ENCODE measurements at regions not wholly inside any gene's neighbourhood (a gene's known extent, or its start where the extent isn't known, plus 50 kb on each side); places are given as distances from the start of the nearest gene placed in this dataset.

DNA sequence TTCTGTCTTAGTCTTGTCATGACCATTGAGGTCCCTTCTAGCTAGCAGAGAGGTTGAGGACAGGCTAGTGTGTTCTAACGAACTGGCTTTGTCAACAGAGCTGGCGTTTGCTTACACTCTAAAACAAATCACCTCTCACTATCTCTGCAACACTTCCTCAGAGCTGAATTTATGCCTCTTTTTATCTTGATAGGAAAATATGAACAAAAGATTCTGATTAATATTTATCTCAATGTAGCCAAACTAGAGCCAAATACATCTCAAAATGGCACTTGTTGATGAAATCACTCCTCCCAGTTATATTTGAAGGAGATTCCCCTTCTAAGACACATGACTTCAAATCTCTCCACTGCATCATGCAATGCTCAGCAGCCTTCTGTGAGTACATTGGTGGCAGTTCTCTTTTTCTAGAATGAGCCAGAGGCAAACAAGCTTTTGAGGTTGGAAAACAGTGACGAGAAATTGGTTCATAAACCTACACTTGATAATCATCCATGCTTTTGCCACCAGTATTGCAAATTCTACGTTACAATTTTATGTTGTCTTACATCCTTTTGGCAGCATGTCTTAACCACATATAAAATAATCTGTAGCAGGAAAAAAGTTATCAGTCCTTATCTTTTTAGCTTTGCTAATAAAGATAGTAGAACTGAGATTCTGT is 615.7 kb upstream of the CITED2 start:
- H3K36me3 ChIP-seq (ENCODE audit: insufficient read depth, low read length) = no peaks in the 10 kb centered on the region
- no peak overlapping the region for H3K27ac Mint-ChIP-seq (ENCODE audit: unreplicated experiment)
- no peaks in the 10 kb centered on the region for H3K4me1 ChIP-seq (ENCODE audit: insufficient read depth, low read length)
- no peaks in the 10 kb centered on the region for H3K9me3 ChIP-seq (ENCODE audit: insufficient read depth, low read depth, low read length)
- H3K27ac ChIP-seq (ENCODE audit: low read depth, low read length) = no peak overlapping the region
- H3K4me3 Mint-ChIP-seq (ENCODE audit: unreplicated experiment) = no peak overlapping the region
- no peak for FAIRE-seq
- no peak overlapping the region for H3K9ac ChIP-seq (ENCODE audit: low read length)
- no peaks in the 10 kb centered on the region for H3K36me3 Mint-ChIP-seq (ENCODE audit: low read depth, unreplicated experiment)
- H3K27me3 Mint-ChIP-seq (ENCODE audit: low read depth, unreplicated experiment) = no peaks in the 10 kb centered on the region
- H4K20me1 ChIP-seq (ENCODE audit: insufficient read depth, low read length) = no peaks in the 10 kb centered on the region
- no peak overlapping the region for H2AFZ ChIP-seq (ENCODE audit: low read depth, low read length)
- H3K9me3 Mint-ChIP-seq (ENCODE audit: unreplicated experiment) = peaks cover 7% of the 10 kb centered on the region
- TF ChIP-seq, protein P1, sequence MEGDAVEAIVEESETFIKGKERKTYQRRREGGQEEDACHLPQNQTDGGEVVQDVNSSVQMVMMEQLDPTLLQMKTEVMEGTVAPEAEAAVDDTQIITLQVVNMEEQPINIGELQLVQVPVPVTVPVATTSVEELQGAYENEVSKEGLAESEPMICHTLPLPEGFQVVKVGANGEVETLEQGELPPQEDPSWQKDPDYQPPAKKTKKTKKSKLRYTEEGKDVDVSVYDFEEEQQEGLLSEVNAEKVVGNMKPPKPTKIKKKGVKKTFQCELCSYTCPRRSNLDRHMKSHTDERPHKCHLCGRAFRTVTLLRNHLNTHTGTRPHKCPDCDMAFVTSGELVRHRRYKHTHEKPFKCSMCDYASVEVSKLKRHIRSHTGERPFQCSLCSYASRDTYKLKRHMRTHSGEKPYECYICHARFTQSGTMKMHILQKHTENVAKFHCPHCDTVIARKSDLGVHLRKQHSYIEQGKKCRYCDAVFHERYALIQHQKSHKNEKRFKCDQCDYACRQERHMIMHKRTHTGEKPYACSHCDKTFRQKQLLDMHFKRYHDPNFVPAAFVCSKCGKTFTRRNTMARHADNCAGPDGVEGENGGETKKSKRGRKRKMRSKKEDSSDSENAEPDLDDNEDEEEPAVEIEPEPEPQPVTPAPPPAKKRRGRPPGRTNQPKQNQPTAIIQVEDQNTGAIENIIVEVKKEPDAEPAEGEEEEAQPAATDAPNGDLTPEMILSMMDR (IDR thresholded peaks at IDR 0.05; ENCODE audit: insufficient read depth, low read depth, low read length) = no peak
- no peak for TF ChIP-seq EZH2 (IDR thresholded peaks at IDR 0.05; ENCODE audit: insufficient read depth, low read length)
- no peak for DNase-seq (ENCODE audit: low read depth)
- H3K27me3 ChIP-seq (ENCODE audit: insufficient read depth, low read length) = no peaks in the 10 kb centered on the region
- peaks cover 5% of the 10 kb centered on the region for H3K4me1 Mint-ChIP-seq (ENCODE audit: low read depth, unreplicated experiment)
- H3K4me2 ChIP-seq (ENCODE audit: low read length) = no peak overlapping the region
- no peak overlapping the region for H3K4me3 ChIP-seq (ENCODE audit: insufficient read depth, low read depth, low read length)
- no peaks in the 10 kb centered on the region for H3K79me2 ChIP-seq (ENCODE audit: insufficient read depth, low read length)

DNA sequence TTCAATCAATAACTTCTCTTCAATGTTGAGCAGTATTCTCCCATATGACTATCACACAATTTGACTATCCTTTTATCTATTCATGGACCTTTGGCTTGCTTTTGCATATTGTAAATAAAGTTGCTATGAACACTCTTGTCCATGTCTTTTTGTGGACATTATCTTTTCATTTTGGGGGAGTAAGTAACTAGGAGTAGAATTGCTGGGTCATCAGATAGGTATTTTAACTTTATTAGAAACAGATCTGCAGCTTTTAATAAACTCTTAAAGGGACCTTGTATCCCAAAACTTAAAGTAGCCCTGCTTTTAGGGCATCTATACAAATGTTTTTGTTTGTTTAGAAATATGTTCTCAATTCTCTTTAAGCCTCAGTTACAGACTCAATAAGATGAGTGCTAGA is 614.2 kb upstream of the CITED2 start:
- FAIRE-seq (peak; percentile 20), DNase-seq (ENCODE audit: low read depth) (no peak)
- no peaks in the 10 kb centered on the region for H3K27me3 ChIP-seq (ENCODE audit: insufficient read depth, low read length)
- no peaks in the 10 kb centered on the region for H4K20me1 ChIP-seq (ENCODE audit: insufficient read depth, low read length)
- H3K4me2 ChIP-seq (ENCODE audit: low read length) = no peak overlapping the region
- H3K27me3 Mint-ChIP-seq (ENCODE audit: low read depth, unreplicated experiment) = no peaks in the 10 kb centered on the region
- no peaks in the 10 kb centered on the region for H3K9me3 ChIP-seq (ENCODE audit: insufficient read depth, low read depth, low read length)
- H3K4me1 ChIP-seq (ENCODE audit: insufficient read depth, low read length) = peaks cover 6% of the 10 kb centered on the region
- no peak overlapping the region for H3K4me3 ChIP-seq (ENCODE audit: insufficient read depth, low read depth, low read length)
- H3K9me3 Mint-ChIP-seq (ENCODE audit: unreplicated experiment) = peaks cover 6% of the 10 kb centered on the region
- TF ChIP-seq EZH2 (IDR thresholded peaks at IDR 0.05; ENCODE audit: insufficient read depth, low read length) = no peak
- TF ChIP-seq, protein P1 (IDR thresholded peaks at IDR 0.05; ENCODE audit: insufficient read depth, low read depth, low read length) = no peak
- no peak overlapping the region for H2AFZ ChIP-seq (ENCODE audit: low read depth, low read length)
- no peak overlapping the region for H3K27ac ChIP-seq (ENCODE audit: low read depth, low read length)
- no peak overlapping the region for H3K27ac Mint-ChIP-seq (ENCODE audit: unreplicated experiment)
- H3K79me2 ChIP-seq (ENCODE audit: insufficient read depth, low read length) = no peaks in the 10 kb centered on the region
- peaks cover 9% of the 10 kb centered on the region for H3K4me1 Mint-ChIP-seq (ENCODE audit: low read depth, unreplicated experiment)
- no peak overlapping the region for H3K9ac ChIP-seq (ENCODE audit: low read length)
- H3K36me3 ChIP-seq (ENCODE audit: insufficient read depth, low read length) = no peaks in the 10 kb centered on the region
- H3K4me3 Mint-ChIP-seq (ENCODE audit: unreplicated experiment) = no peak overlapping the region
- no peaks in the 10 kb centered on the region for H3K36me3 Mint-ChIP-seq (ENCODE audit: low read depth, unreplicated experiment)

GRCh38 chr6:139987091-139987490 is 612.6 kb upstream of the CITED2 start:
- H3K27ac Mint-ChIP-seq (ENCODE audit: unreplicated experiment) = no peak overlapping the region
- TF ChIP-seq, protein P1 (IDR thresholded peaks at IDR 0.05; ENCODE audit: insufficient read depth, low read depth, low read length) = no peak
- TF ChIP-seq EZH2 (IDR thresholded peaks at IDR 0.05; ENCODE audit: insufficient read depth, low read length) = no peak
- Histone ChIP-seq H3K36me3 (ENCODE audit: insufficient read depth, low read length) (no peaks in the 10 kb centered on the region), H4K20me1 (ENCODE audit: insufficient read depth, low read length) (no peaks in the 10 kb centered on the region), H3K4me3 (ENCODE audit: insufficient read depth, low read depth, low read length) (no peak overlapping the region), H3K4me1 (ENCODE audit: insufficient read depth, low read length) (peaks cover 22% of the 10 kb centered on the region), H3K4me2 (ENCODE audit: low read length) (no peak overlapping the region), H2AFZ (ENCODE audit: low read depth, low read length) (no peak overlapping the region), H3K79me2 (ENCODE audit: insufficient read depth, low read length) (no peaks in the 10 kb centered on the region), H3K9ac (ENCODE audit: low read length) (no peak overlapping the region), H3K9me3 (ENCODE audit: insufficient read depth, low read depth, low read length) (no peaks in the 10 kb centered on the region), H3K27me3 (ENCODE audit: insufficient read depth, low read length) (no peaks in the 10 kb centered on the region), H3K27ac (ENCODE audit: low read depth, low read length) (no peak overlapping the region)
- H3K36me3 Mint-ChIP-seq (ENCODE audit: low read depth, unreplicated experiment) = no peaks in the 10 kb centered on the region
- H3K4me3 Mint-ChIP-seq (ENCODE audit: unreplicated experiment) = no peak overlapping the region
- peaks cover 22% of the 10 kb centered on the region for H3K4me1 Mint-ChIP-seq (ENCODE audit: low read depth, unreplicated experiment)
- DNase-seq (ENCODE audit: low read depth) (no peak), FAIRE-seq (peak; percentile 39)
- H3K27me3 Mint-ChIP-seq (ENCODE audit: low read depth, unreplicated experiment) = no peaks in the 10 kb centered on the region
- H3K9me3 Mint-ChIP-seq (ENCODE audit: unreplicated experiment) = no peaks in the 10 kb centered on the region
